SIG-M5 treated with dmso at 0.1 percent for 504 hours (cell line): ENCODE measurements at regions not wholly inside any gene's neighbourhood (a gene's known extent, or its start where the extent isn't known, plus 50 kb on each side); places are given as distances from the start of the nearest gene placed in this dataset.

ENCODE experiments used
- DNase-seq: peaks from one replicate; lab custom pipeline; 2025; ENCODE audit not compliant: unreplicated experiment; lab: John Stamatoyannopoulos, UW

GRCh38 chr10:3526727-3527501, 258.1 kb downstream of the KLF6 start:
- no peak for DNase-seq

- peak; percentile 5 for DNase-seq
These were observed 259.1 kb downstream of the KLF6 start for GRCh38 chr10:3525832-3526449.

GRCh38 chr10:3524086-3524960, 260.7 kb downstream of the KLF6 start:
- no peak for DNase-seq

- no peak for DNase-seq
These were observed 261.5 kb downstream of the KLF6 start for GRCh38 chr10:3523309-3524050.

- no peak for DNase-seq
These were observed 268.1 kb downstream of the KLF6 start for GRCh38 chr10:3516923-3517255.

GRCh38 chr10:3516234-3516922, 268.6 kb downstream of the KLF6 start:
- DNase-seq: no peak

- no peak for DNase-seq
These were observed 270.3 kb downstream of the KLF6 start for GRCh38 chr10:3514691-3515090.

GRCh38 chr10:3512263-3512662, 272.7 kb downstream of the KLF6 start:
- no peak for DNase-seq

- no peak for DNase-seq
These were observed 273.5 kb downstream of the KLF6 start for GRCh38 chr10:3511483-3511882.

- no peak for DNase-seq
These were observed 274.3 kb downstream of the KLF6 start for GRCh38 chr10:3510741-3511140.

GRCh38 chr10:3509355-3509754, 275.7 kb downstream of the KLF6 start:
- DNase-seq: no peak

- no peak for DNase-seq
These were observed 281.7 kb downstream of the KLF6 start for GRCh38 chr10:3503299-3503698.

- DNase-seq: peak; percentile 4
These were observed 282.3 kb downstream of the KLF6 start for GRCh38 chr10:3502673-3503072.

GRCh38 chr10:3500408-3500856, 284.6 kb downstream of the KLF6 start:
- no peak for DNase-seq

- no peak for DNase-seq
These were observed 285.9 kb downstream of the KLF6 start for GRCh38 chr10:3499120-3499519.

GRCh38 chr10:3497581-3497980, 287.4 kb downstream of the KLF6 start:
- no peak for DNase-seq

- no peak for DNase-seq
These were observed 288.9 kb downstream of the KLF6 start for GRCh38 chr10:3496138-3496537.

GRCh38 chr10:3495281-3495680, 289.7 kb downstream of the KLF6 start:
- DNase-seq: no peak

- no peak for DNase-seq
These were observed 290.2 kb downstream of the KLF6 start for GRCh38 chr10:3494838-3495230.

- no peak for DNase-seq
These were observed 290.7 kb downstream of the KLF6 start for GRCh38 chr10:3494131-3494837.
